CD1c-positive myeloid dendritic cell (primary cell): ENCODE measurements at regions not wholly inside any gene's neighbourhood (a gene's known extent, or its start where the extent isn't known, plus 50 kb on each side); places are given as distances from the start of the nearest gene placed in this dataset.
A peak's percentile ranks its signal among the peaks of the same experiment; 100 is the strongest.
"Not testable (repeated sequence)": the region's sequence is repeated elsewhere in the genome, so short reads cannot be mapped to it uniquely, and the experiment has no call there.

ENCODE experiments used
- DNase-seq: peaks from one replicate; pipeline ENCODE4 v3.0.0-alpha.2; 2016; ENCODE audit errors: extremely low spot score

GRCh38 chr11:45385423-45385822 is 99.3 kb upstream of the SYT13 start:
- no peak for DNase-seq

GRCh38 chr11:45384711-45385241 is 98.6 kb upstream of the SYT13 start:
- no peak for DNase-seq

DNA sequence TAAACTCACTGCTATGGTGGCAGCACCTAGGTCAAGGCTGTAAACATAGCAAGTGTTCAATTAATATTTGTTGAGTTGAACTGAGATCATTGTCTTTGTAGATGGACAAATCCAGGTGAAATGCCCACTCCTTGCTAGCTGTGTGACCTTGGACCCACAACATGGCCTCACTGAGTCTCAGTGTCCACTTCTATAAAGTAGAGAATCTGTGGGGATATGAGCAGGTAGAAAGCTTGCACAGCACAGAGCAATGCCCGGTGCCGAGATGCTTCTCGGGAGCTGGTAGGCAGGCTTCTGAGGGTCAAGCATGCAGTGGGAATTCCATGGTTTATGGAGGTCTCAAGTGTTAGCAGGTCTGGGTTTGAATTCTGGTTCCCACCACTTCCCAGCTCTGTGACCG is 97.9 kb upstream of the SYT13 start:
- no peak for DNase-seq

GRCh38 chr11:45383224-45383623 is 97.1 kb upstream of the SYT13 start:
- peak; percentile 3 for DNase-seq

DNA sequence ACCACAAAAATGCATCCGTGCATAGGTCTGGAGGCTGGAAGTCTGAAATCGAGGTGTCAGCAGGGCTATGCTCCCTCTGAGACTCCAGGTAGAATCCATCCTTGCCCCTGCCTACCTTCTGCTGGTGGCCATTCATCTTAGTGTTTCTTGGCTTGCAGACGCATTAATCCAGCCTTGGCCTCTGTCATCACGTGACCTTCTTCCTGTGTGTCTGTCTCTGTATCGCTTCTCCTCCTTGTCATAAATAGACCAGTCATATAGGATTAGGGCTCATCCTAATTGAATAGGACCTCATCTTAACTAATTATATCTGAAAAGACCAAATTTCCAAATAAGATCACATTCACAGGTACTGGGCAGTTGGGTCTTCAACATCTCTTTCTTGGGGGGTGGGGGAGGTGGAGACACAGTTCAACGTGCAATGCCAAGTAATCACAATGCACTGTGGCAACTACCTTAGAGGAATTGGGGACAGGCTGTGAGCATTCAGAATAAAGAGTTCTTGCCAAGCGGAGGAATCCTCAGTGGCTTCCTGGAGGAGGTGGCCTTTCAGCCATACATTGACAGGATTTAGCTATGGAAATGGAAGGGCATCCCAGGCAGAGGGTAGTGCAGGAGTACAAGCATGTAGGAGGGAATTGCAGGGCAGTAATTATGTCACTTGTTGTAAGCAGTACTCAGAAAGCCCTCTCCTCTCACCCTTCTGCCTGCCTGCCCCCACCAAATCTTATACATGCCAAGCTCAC is 96.2 kb upstream of the SYT13 start:
- DNase-seq, result no peak

- no peak for DNase-seq
These were observed 93.2 kb upstream of the SYT13 start for GRCh38 chr11:45379162-45379863.

GRCh38 chr11:45378516-45378915 is 92.4 kb upstream of the SYT13 start:
- no peak for DNase-seq

GRCh38 chr11:45374653-45375059 is 88.5 kb upstream of the SYT13 start:
- no peak for DNase-seq

- DNase-seq, result no peak
These were observed 88.0 kb upstream of the SYT13 start for GRCh38 chr11:45374130-45374529.

GRCh38 chr11:45373506-45374035 is 87.4 kb upstream of the SYT13 start:
- DNase-seq, result no peak

GRCh38 chr11:45372414-45372813 is 86.3 kb upstream of the SYT13 start:
- not testable (repeated sequence) for DNase-seq

DNA sequence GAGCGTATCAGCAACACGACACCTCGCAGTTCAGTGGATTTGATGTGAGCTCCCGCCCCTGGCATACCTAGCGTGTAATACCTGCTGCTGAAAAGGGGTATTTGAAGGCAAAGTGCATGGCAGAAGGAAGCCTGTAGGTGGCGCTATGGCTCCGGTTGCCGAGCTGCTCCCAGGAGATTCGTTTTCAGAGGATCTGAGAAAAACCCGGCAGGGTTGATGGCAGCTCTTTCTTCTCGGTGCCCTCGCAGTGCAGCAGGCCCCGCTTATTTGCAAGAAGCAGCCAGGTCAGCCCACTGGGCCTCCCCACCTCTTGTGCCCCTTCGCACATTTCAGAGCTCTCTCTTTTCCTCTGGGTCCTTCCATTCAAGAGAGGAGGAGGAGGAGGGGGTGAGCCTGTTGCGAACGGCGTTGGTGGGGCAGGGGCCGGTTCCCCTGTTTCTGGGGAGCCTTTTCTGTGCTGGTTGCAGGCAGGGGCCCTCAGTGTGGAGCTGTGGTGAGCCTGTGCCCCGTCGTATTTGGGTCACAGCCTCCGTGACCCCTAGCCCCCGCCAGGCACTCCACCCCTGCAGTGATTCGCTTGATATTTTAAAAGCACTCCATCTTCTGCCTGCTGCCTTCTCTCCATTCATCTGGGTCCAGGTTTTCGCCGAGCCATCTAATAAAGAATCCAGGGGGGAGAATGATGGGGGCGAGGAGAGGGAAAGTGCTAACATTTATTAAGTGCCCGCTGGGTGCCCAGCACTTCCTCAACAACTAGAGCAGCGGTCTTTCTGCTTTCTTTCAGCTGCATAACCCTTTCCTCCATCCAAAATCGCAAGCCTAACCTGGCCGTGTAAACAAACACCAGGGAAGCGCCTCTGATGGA is 85.3 kb upstream of the SYT13 start:
- peak; percentile 73 for DNase-seq

DNA sequence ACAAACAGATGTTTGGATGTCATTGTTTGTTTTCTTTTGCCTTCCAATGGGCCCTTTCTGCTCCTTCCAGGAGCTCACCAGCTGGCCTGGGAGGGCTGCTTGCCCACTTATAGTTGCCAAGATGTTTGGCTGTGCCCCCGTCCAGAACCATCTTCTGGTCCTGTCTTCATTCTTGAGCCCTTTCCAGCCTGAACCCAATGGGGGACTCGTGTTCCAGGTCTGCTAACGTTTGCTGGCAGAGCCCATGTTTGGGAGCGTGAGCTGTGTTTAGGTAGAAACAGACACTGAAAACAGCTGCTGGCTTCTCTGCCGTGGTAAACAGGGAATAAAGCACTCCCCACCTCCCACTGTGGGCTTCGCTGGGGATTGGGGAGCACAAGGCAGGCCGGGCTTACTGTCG is 83.2 kb upstream of the SYT13 start:
- no peak for DNase-seq

DNA sequence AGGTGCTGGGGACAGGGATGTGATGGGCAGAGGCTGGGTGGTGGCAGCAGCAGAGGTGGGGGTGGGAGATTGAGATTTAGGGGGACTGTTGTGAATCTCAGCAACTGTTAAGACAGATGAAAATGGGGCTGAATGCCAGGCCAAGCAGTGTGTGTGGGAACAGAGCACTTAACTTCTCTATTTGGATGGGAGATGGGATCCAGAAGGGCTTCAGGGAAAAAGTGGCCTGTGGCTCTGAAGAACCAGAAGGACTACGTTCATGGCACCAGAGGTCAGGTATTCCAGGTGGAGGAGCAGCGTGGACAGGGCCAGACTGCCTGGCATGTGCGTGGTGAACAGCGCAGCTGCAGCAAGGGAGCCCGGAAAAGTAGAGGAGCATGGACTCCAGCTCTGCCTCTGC is 82.6 kb upstream of the SYT13 start:
- DNase-seq, result no peak

GRCh38 chr11:45366619-45367190 is 80.6 kb upstream of the SYT13 start:
- no peak for DNase-seq

GRCh38 chr11:45365961-45366618 is 79.9 kb upstream of the SYT13 start:
- DNase-seq, result no peak

GRCh38 chr11:45362636-45363035 is 76.5 kb upstream of the SYT13 start:
- no peak for DNase-seq

- DNase-seq, result no peak
These were observed 75.4 kb upstream of the SYT13 start for GRCh38 chr11:45361551-45361950.

- no peak for DNase-seq
These were observed 69.5 kb upstream of the SYT13 start for GRCh38 chr11:45355706-45356041.

GRCh38 chr11:45354976-45355705 is 69.0 kb upstream of the SYT13 start:
- peak; percentile 84 for DNase-seq

GRCh38 chr11:45348729-45349128 is 62.6 kb upstream of the SYT13 start:
- DNase-seq, result no peak
